Liver (tissue), 8 donors: ENCODE measurements at regions not wholly inside any gene's neighbourhood (a gene's known extent, or its start where the extent isn't known, plus 50 kb on each side); places are given as distances from the start of the nearest gene placed in this dataset.

Experiments
- DNase-seq: peaks from one replicate; pipeline ENCODE4 v3.0.0-alpha.2; 2017; ENCODE audit warnings: low spot score
- H3K27ac ChIP-seq, 2 donors: one replicate each; pipeline ENCODE4 v1.7.0; 2013; ENCODE audit warnings: inconsistent platforms in 2 of 2, low read length in 2 of 2, control low read depth in 1 of 2, low read depth in 1 of 2, mild to moderate bottlenecking in 1 of 2
- H3K27me3 ChIP-seq, 4 donors: one replicate each; pipeline versions ENCODE4 v1.6.1 to v1.7.0; 2013; ENCODE audit warnings: low read length in 3 of 4, inconsistent platforms in 1 of 4, mild to moderate bottlenecking in 1 of 4, moderate library complexity in 1 of 4; ENCODE audit not compliant: control insufficient read depth in 4 of 4, insufficient read depth in 4 of 4
- H3K36me3 ChIP-seq, 4 donors: one replicate each; pipeline versions ENCODE4 v1.6.1 to v1.7.0; 2013; ENCODE audit warnings: low read length in 3 of 4, mild to moderate bottlenecking in 3 of 4, low read depth in 1 of 4, moderate library complexity in 1 of 4; ENCODE audit not compliant: control insufficient read depth in 4 of 4, insufficient read depth in 3 of 4
- H3K4me1 ChIP-seq, 4 donors: one replicate each; pipeline versions ENCODE4 v1.6.1 to v1.7.0; 2013; ENCODE audit warnings: low read length in 3 of 4, mild to moderate bottlenecking in 3 of 4, moderate library complexity in 1 of 4; ENCODE audit not compliant: control insufficient read depth in 4 of 4, insufficient read depth in 4 of 4
- H3K4me3 ChIP-seq, 3 donors: one replicate each; pipeline versions ENCODE4 v1.6.1 to v1.7.0; 2013; ENCODE audit warnings: low read length in 3 of 3, control low read depth in 1 of 3, low read depth in 1 of 3, mild to moderate bottlenecking in 1 of 3
- H3K9ac ChIP-seq, 2 donors: one replicate each; pipeline ENCODE4 v1.7.0; 2013; ENCODE audit warnings: low read length in 2 of 2, mild to moderate bottlenecking in 2 of 2, moderate library complexity in 2 of 2, control low read depth in 1 of 2, low read depth in 1 of 2
- H3K9me3 ChIP-seq, 4 donors: one replicate each; pipeline versions ENCODE4 v1.6.1 to v1.7.0; 2013; ENCODE audit warnings: low read length in 3 of 4; ENCODE audit not compliant: control insufficient read depth in 4 of 4
- ATF3 ChIP-seq: IDR thresholded peaks from 2 replicates; pipeline ENCODE4 v1.6.1; 2016; ENCODE audit warnings: antibody characterized with exemption
- CTCF ChIP-seq: fragments of 150-350 bp; IDR thresholded peaks from 2 replicates; pipeline ENCODE4 v1.5.1; 2017; ENCODE audit warnings: improper control_type of control experiment, low read depth, low read length; ENCODE audit not compliant: missing input control
- EGR1 ChIP-seq, 2 donors: IDR thresholded peaks; 2 replicates each; pipeline ENCODE4 v1.6.1; 2016 to 2018; ENCODE audit warnings: antibody characterized with exemption in 2 of 2, low read depth in 2 of 2
- FOXA2 ChIP-seq: IDR thresholded peaks from 2 replicates; pipeline ENCODE4 v1.6.1; 2016; ENCODE audit warnings: antibody characterized with exemption
- GABPA ChIP-seq, 2 donors: IDR thresholded peaks in 1 of 2; conservative IDR thresholded peaks in 1 of 2; 2 replicates each; pipeline ENCODE4 v1.6.1; 2016; ENCODE audit warnings: antibody characterized with exemption in 2 of 2, mild to moderate bottlenecking in 1 of 2, moderate library complexity in 1 of 2
- HNF4A ChIP-seq, 2 donors: conservative IDR thresholded peaks; 2 replicates each; pipeline ENCODE4 v1.6.1; 2016; ENCODE audit warnings: antibody characterized with exemption in 2 of 2, mild to moderate bottlenecking in 2 of 2
- HNF4G ChIP-seq: IDR thresholded peaks from 2 replicates; pipeline ENCODE4 v1.6.1; 2016; ENCODE audit warnings: antibody characterized with exemption
- JUND ChIP-seq, 2 donors: IDR thresholded peaks; 2 replicates each; pipeline ENCODE4 v1.6.1; 2016; ENCODE audit warnings: antibody characterized with exemption in 2 of 2
- MAX ChIP-seq: IDR thresholded peaks from 2 replicates; pipeline ENCODE4 v1.6.1; 2016; ENCODE audit warnings: antibody characterized with exemption
- NR2F2 ChIP-seq: IDR thresholded peaks from 2 replicates; pipeline ENCODE4 v1.6.1; 2016; ENCODE audit warnings: antibody characterized with exemption
- RAD21 ChIP-seq, 2 donors: IDR thresholded peaks; 2 replicates each; pipeline ENCODE4 v1.6.1; 2016; ENCODE audit warnings: antibody characterized with exemption in 2 of 2, mild to moderate bottlenecking in 2 of 2
- REST ChIP-seq: IDR thresholded peaks from 2 replicates; pipeline ENCODE4 v1.6.1; 2016; ENCODE audit warnings: antibody characterized with exemption, mild to moderate bottlenecking
- RXRA ChIP-seq, 2 donors: IDR thresholded peaks; 2 replicates each; pipeline ENCODE4 v1.6.1; 2017 to 2018; ENCODE audit warnings: antibody characterized with exemption in 2 of 2, mild to moderate bottlenecking in 1 of 2
- SP1 ChIP-seq: IDR thresholded peaks from 2 replicates; pipeline ENCODE4 v1.6.1; 2018; ENCODE audit warnings: antibody characterized with exemption, mild to moderate bottlenecking
- TAF1 ChIP-seq: conservative IDR thresholded peaks from 2 replicates; pipeline ENCODE4 v1.6.1; 2016; ENCODE audit warnings: antibody characterized with exemption, mild to moderate bottlenecking
- YY1 ChIP-seq: IDR thresholded peaks from 2 replicates; pipeline ENCODE4 v1.6.1; 2016; ENCODE audit warnings: antibody characterized with exemption, mild to moderate bottlenecking
- ZBTB33 ChIP-seq: IDR thresholded peaks from 2 replicates; pipeline ENCODE4 v1.6.1; 2016; ENCODE audit warnings: antibody characterized with exemption
- WGBS: extraction: QIAGEN DNeasy Blood & Tissue Kit; methylation state at CpG from one replicate; pipeline ENCODE4 v1.1.7; 2013; 5-methylcytosine and 5-hydroxymethylcytosine counted together
- donor health status: healthy.
- donor health status: healthy.
- donor health status: healthy.
- donor health status: healthy.
- donor health status: healthy.

- Histone ChIP-seq H3K27me3 (no peaks in the 10 kb centered on the region), H3K27ac (no peak overlapping the region), H3K36me3 (no peaks in the 10 kb centered on the region), H3K9me3 (peaks cover 0 to 2% (median 0%) of the 10 kb centered on the region in 4 donors), H3K4me3 (no peak overlapping the region), H3K4me1 (no peaks in the 10 kb centered on the region), H3K9ac (no peak overlapping the region)
- no peak for DNase-seq
- no peak for TF ChIP-seq ZBTB33
- TF ChIP-seq FOXA2 = no peak
- no peak for TF ChIP-seq RAD21 (IDR thresholded peaks at IDR 0.05)
- TF ChIP-seq YY1 = no peak
- TF ChIP-seq REST = no peak
- no peak for TF ChIP-seq RXRA (IDR thresholded peaks at IDR 0.05)
- TF ChIP-seq JUND (IDR thresholded peaks at IDR 0.05) = no peak
- TF ChIP-seq CTCF = no peak
- TF ChIP-seq SP1 = no peak
- no peak for TF ChIP-seq MAX
- no peak for TF ChIP-seq EGR1 (IDR thresholded peaks at IDR 0.05; ENCODE audit: low read depth in 2 of 2)
- TF ChIP-seq NR2F2 = no peak
- TF ChIP-seq HNF4G = no peak
- TF ChIP-seq HNF4A (conservative IDR thresholded peaks at IDR 0.05) = no peak
- 64% methylated on average over 9 of the region's 9 CpGs for WGBS
Measured at GRCh38 chr2:217478831-217479455, 523.9 kb downstream of the TNS1 start.

- Histone ChIP-seq H3K4me1 (no peaks in the 10 kb centered on the region), H3K36me3 (no peaks in the 10 kb centered on the region), H3K27me3 (no peaks in the 10 kb centered on the region), H3K27ac (no peak overlapping the region), H3K9me3 (peaks cover 0 to 2% (median 0%) of the 10 kb centered on the region in 4 donors), H3K4me3 (no peak overlapping the region), H3K9ac (no peak overlapping the region)
- no peak for TF ChIP-seq ATF3
- no peak for TF ChIP-seq TAF1
- TF ChIP-seq JUND (IDR thresholded peaks at IDR 0.05) = no peak
- TF ChIP-seq HNF4G = no peak
- no peak for TF ChIP-seq HNF4A (conservative IDR thresholded peaks at IDR 0.05)
- no peak for TF ChIP-seq SP1
- no peak for TF ChIP-seq YY1
- TF ChIP-seq CTCF = no peak
- TF ChIP-seq GABPA (IDR thresholded peaks at IDR 0.05 in 1 of 2, conservative IDR thresholded peaks at IDR 0.05 in 1 of 2) = no peak
- no peak for DNase-seq
Measured at GRCh38 chr2:217477583-217477982, 525.2 kb downstream of the TNS1 start.
